ENCODE measurements at regions not wholly inside any gene's neighbourhood (a gene's known extent, or its start where the extent isn't known, plus 50 kb on each side); places are given as distances from the start of the nearest gene placed in this dataset.

GRCh38 chr1:170262276-170262939 is 116.6 kb downstream of the NTMT2 start:
- TF ChIP-seq, protein P1, sequence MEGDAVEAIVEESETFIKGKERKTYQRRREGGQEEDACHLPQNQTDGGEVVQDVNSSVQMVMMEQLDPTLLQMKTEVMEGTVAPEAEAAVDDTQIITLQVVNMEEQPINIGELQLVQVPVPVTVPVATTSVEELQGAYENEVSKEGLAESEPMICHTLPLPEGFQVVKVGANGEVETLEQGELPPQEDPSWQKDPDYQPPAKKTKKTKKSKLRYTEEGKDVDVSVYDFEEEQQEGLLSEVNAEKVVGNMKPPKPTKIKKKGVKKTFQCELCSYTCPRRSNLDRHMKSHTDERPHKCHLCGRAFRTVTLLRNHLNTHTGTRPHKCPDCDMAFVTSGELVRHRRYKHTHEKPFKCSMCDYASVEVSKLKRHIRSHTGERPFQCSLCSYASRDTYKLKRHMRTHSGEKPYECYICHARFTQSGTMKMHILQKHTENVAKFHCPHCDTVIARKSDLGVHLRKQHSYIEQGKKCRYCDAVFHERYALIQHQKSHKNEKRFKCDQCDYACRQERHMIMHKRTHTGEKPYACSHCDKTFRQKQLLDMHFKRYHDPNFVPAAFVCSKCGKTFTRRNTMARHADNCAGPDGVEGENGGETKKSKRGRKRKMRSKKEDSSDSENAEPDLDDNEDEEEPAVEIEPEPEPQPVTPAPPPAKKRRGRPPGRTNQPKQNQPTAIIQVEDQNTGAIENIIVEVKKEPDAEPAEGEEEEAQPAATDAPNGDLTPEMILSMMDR (IDR thresholded peaks at IDR 0.05) = no peak
- no peak for TF ChIP-seq POLR2A (IDR thresholded peaks at IDR 0.05)
